Left lung (tissue), 4 donors: ENCODE measurements at regions not wholly inside any gene's neighbourhood (a gene's known extent, or its start where the extent isn't known, plus 50 kb on each side); places are given as distances from the start of the nearest gene placed in this dataset.

Experiments used
- ATAC-seq: fragments of 200-7000 bp; cut with Tn5 transposase; one replicate; pipeline ENCODE4 v1.9.1; 2020; ENCODE audit warnings: moderate library complexity
- DNase-seq, 4 donors: peaks; one replicate each; pipeline ENCODE4 v3.0.0-alpha.2; 2013 to 2020
- H3K27ac ChIP-seq, 2 donors: fragments of 200-600 bp; sonication (generic) in 1 of 2; one replicate each; pipeline versions ENCODE4 v1.5.0 to v1.8.0; 2020 to 2021
- H3K27me3 ChIP-seq, 2 donors: fragments of 200-600 bp; sonication (generic) in 1 of 2; one replicate each; pipeline versions ENCODE4 v1.5.0 to v1.8.0; 2020 to 2021
- H3K36me3 ChIP-seq, 2 donors: fragments of 200-600 bp; sonication (generic) in 1 of 2; one replicate each; pipeline versions ENCODE4 v1.5.0 to v1.8.0; 2020 to 2021
- H3K4me1 ChIP-seq, 2 donors: fragments of 200-600 bp; one replicate each; pipeline ENCODE4 v1.8.0; 2021
- H3K4me3 ChIP-seq, 2 donors: fragments of 200-600 bp; sonication (generic) in 1 of 2; one replicate each; pipeline versions ENCODE4 v1.5.0 to v1.8.0; 2020 to 2021; ENCODE audit warnings: mild to moderate bottlenecking in 1 of 2
- H3K9me3 ChIP-seq, 2 donors: fragments of 200-600 bp; sonication (generic) in 1 of 2; one replicate each; pipeline versions ENCODE4 v1.5.0 to v1.8.0; 2020 to 2021
- intact Hi-C, 2 donors: fragments of 100-400 bp; cut with DNase I; formaldehyde crosslinking; loops; one replicate each; pipeline versions ENCODE4 v1.11.2 to v1.14.2; 2022
- TF ChIP-seq, protein P1 (sequence below), 2 donors: fragments of 200-600 bp; sonication (generic) in 1 of 2; IDR thresholded peaks; one replicate each; pipeline versions ENCODE4 v1.5.0 to v1.8.0; 2021; ENCODE audit warnings: antibody characterized with exemption in 2 of 2
- donor health status: DM: no; HTN: yes; CAD: no.
- donor health status: DM: no; HTN: no; CAD: no.

DNA sequence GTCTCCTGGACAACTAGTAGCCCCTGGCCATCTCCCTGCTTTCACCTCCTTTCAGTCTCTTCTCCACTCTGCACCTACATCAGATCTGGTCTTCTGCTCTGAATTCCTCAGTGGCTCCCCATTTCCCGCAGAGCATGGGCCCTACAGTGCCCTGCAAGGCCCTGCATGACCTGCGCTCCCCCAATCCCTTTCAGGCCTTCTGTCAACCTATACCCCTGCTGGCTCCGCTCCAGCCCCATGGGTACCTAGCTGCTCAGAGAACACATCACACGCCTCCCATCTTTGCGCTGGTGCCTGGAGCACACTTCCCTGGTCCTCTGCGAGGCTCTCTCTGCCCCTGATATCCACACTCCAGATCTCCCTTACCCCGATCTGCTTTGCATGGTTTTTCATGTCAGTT, 145.2 kb downstream of the KATNIP start:
- TF ChIP-seq, protein P1, sequence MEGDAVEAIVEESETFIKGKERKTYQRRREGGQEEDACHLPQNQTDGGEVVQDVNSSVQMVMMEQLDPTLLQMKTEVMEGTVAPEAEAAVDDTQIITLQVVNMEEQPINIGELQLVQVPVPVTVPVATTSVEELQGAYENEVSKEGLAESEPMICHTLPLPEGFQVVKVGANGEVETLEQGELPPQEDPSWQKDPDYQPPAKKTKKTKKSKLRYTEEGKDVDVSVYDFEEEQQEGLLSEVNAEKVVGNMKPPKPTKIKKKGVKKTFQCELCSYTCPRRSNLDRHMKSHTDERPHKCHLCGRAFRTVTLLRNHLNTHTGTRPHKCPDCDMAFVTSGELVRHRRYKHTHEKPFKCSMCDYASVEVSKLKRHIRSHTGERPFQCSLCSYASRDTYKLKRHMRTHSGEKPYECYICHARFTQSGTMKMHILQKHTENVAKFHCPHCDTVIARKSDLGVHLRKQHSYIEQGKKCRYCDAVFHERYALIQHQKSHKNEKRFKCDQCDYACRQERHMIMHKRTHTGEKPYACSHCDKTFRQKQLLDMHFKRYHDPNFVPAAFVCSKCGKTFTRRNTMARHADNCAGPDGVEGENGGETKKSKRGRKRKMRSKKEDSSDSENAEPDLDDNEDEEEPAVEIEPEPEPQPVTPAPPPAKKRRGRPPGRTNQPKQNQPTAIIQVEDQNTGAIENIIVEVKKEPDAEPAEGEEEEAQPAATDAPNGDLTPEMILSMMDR (IDR thresholded peaks at IDR 0.05): no peak
- H3K4me1 ChIP-seq: no peaks in the 10 kb centered on the region
- peaks cover 0 to 22% of the 10 kb centered on the region in 2 donors for H3K36me3 ChIP-seq
- intact Hi-C loops: no loop called here
- H3K27ac ChIP-seq: no peak overlapping the region
- H3K27me3 ChIP-seq: no peaks in the 10 kb centered on the region
- no peaks in the 10 kb centered on the region for H3K9me3 ChIP-seq
- no peak overlapping the region for H3K4me3 ChIP-seq
- no peak for ATAC-seq
- DNase-seq: no peak

DNA sequence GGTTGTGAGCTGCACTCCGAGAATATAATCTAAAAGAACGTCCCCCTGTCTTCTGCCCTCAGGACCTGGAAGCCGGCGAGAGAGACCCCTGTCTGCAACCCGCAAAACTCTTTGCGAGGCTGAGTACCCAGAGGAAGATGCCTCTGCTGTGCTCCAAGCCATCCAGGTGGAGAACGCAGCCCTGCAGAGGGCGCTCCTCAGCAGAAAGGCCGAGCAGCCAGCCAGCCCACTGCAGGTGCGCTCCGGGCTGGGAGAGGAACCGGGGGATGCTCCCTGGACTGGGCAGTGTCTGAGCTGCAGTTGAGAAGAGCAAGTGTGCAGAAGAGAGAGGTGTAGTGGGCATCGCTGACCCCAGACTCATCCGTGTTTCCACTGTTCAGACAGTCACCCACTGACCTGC, 148.3 kb downstream of the KATNIP start:
- DNase-seq: no peak
- no peak overlapping the region for H3K4me3 ChIP-seq

DNA sequence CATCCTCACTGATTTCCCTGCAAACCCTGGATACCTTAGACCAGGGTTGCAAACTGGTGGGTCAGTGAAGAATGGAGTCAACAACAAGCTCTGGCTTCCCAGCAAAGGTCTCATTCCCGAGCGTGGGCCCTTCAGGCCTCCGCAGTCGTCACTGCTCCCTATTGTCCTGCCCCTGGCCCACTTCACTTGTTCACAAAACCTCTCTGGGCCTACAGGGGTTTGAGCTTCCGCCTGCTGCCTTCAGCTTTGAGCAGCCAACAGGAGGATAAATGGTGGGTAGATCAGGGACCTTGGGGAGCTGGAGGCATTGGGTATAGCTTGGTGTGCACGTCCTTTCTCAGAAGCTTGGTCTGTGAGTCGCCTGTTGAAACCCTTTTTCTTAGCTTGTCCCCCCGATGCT, 148.8 kb downstream of the KATNIP start:
- H3K4me3 ChIP-seq: no peak overlapping the region
- H3K27ac ChIP-seq: no peak overlapping the region
- intact Hi-C loops: no loop called here
- H3K27me3 ChIP-seq: no peaks in the 10 kb centered on the region
- DNase-seq: no peak
- TF ChIP-seq, protein P1 (IDR thresholded peaks at IDR 0.05): no peak
- no peak for ATAC-seq
- H3K9me3 ChIP-seq: no peaks in the 10 kb centered on the region
- H3K36me3 ChIP-seq: peaks cover 0 to 42% of the 10 kb centered on the region in 2 donors
- H3K4me1 ChIP-seq: no peaks in the 10 kb centered on the region

More for the DNA sequence above, 148.3 kb downstream of the KATNIP start:
- no peak for ATAC-seq
- Histone ChIP-seq H3K27me3 (no peaks in the 10 kb centered on the region), H3K27ac (no peak overlapping the region), H3K9me3 (no peaks in the 10 kb centered on the region), H3K36me3 (peaks cover 0 to 42% of the 10 kb centered on the region in 2 donors), H3K4me1 (no peaks in the 10 kb centered on the region)
- intact Hi-C loops: no loop called here
- TF ChIP-seq, protein P1 (IDR thresholded peaks at IDR 0.05): no peak

DNA sequence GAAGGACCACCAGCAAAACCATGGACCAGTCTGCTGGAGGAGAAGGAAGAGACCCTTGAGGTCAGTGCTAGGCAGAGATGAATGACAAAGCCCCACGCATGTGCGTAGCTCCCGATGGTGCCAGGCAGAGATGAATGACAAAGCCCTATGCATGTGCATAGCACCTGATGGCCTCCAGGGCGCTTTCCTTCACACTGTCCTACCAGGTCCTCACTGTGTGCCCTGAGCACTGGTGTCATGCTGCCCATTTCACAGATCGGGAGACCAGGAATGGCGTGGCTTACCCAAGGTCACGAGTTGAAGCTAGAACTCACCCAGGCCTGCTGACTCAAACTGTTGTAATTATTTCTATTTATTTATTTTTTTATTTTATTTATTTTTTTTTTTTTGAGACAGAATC, 149.6 kb downstream of the KATNIP start:
- ATAC-seq (no peak), DNase-seq (no peak)
- Histone ChIP-seq H3K9me3 (no peaks in the 10 kb centered on the region), H3K4me3 (no peak overlapping the region), H3K27ac (no peak overlapping the region), H3K27me3 (no peaks in the 10 kb centered on the region), H3K4me1 (no peaks in the 10 kb centered on the region), H3K36me3 (peaks cover 0 to 47% of the 10 kb centered on the region in 2 donors)
- intact Hi-C loops: no loop called here
- TF ChIP-seq, protein P1 (IDR thresholded peaks at IDR 0.05): no peak

DNA sequence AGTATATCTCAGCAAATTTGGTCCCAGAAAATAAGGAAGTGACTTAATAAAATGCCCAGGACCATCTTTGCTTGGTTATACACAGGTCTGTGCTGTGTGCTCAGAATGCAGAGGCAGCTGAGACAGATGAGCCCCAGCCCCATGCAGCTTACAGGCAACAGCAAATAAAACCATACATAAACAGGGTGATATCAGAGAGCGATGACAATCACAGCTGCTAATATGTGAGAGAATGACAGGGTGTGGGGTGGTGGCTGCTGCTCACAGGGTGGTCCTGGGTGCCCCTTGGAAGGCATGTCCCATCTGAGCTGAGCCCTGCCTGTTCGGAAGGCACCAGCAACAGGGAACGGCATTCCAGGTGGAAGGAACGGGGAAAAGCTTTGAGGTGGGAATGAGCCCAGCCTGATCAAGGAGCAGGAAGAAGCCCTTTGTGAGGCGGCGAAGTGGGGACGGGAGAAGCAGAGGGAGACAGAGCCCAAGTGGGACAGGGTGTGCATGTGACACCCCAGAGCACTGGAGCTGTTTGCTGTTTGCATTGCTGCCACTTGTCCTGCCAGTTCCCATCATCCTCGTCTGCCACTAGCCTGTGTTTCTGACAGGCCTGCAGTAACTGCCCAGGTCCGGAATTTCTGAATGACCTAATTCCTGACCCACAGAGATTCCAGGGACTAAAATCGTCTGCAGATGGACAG, 150.5 kb downstream of the KATNIP start:
- intact Hi-C loops: no loop called here
- no peaks in the 10 kb centered on the region for H3K27me3 ChIP-seq
- no peak overlapping the region for H3K27ac ChIP-seq
- no peaks in the 10 kb centered on the region for H3K4me1 ChIP-seq
- H3K4me3 ChIP-seq: no peak overlapping the region
- peaks cover 0 to 48% of the 10 kb centered on the region in 2 donors for H3K36me3 ChIP-seq
- TF ChIP-seq, protein P1 (IDR thresholded peaks at IDR 0.05): no peak
- ATAC-seq (no peak), DNase-seq (no peak)
- H3K9me3 ChIP-seq: no peaks in the 10 kb centered on the region
